ENCODE measurements at regions not wholly inside any gene's neighbourhood (a gene's known extent, or its start where the extent isn't known, plus 50 kb on each side); places are given as distances from the start of the nearest gene placed in this dataset.

GRCh38 chr3:72149645-72150300, 364.8 kb upstream of the PROK2 start:
- no peak for DNase-seq
- Mint-ChIP-seq H3K9me3 (peaks cover 25% of the 10 kb centered on the region), H3K27ac (no peak overlapping the region), H3K4me1 (peaks cover 35% of the 10 kb centered on the region), H3K4me3 (no peak overlapping the region), H3K36me3 (ENCODE audit: low read depth) (no peaks in the 10 kb centered on the region), H3K27me3 (ENCODE audit: low read depth, poor library complexity) (peaks cover 18% of the 10 kb centered on the region)
- TF ChIP-seq CTCF (IDR thresholded peaks at IDR 0.05), result no peak

- no peak for DNase-seq
- Mint-ChIP-seq H3K27ac (no peak overlapping the region), H3K4me1 (peaks cover 37% of the 10 kb centered on the region), H3K27me3 (ENCODE audit: low read depth, poor library complexity) (peaks cover 18% of the 10 kb centered on the region), H3K4me3 (no peak overlapping the region), H3K36me3 (ENCODE audit: low read depth) (no peaks in the 10 kb centered on the region), H3K9me3 (peaks cover 13% of the 10 kb centered on the region)
- TF ChIP-seq CTCF (IDR thresholded peaks at IDR 0.05), result no peak
Measured at GRCh38 chr3:72147600-72147999, 362.7 kb upstream of the PROK2 start.

GRCh38 chr3:72145506-72146380, 360.8 kb upstream of the PROK2 start:
- H3K4me3 Mint-ChIP-seq, result no peak overlapping the region
- peaks cover 20% of the 10 kb centered on the region for H3K4me1 Mint-ChIP-seq
- TF ChIP-seq CTCF (IDR thresholded peaks at IDR 0.05), result no peak
- no peaks in the 10 kb centered on the region for H3K36me3 Mint-ChIP-seq (ENCODE audit: low read depth)
- H3K27ac Mint-ChIP-seq, result no peak overlapping the region
- H3K27me3 Mint-ChIP-seq (ENCODE audit: low read depth, poor library complexity), result peaks cover 12% of the 10 kb centered on the region
- DNase-seq, result peak; percentile 32
- H3K9me3 Mint-ChIP-seq, result peaks cover 11% of the 10 kb centered on the region

GRCh38 chr3:72144773-72145505, 360.0 kb upstream of the PROK2 start:
- H3K4me1 Mint-ChIP-seq, result peaks cover 24% of the 10 kb centered on the region
- peaks cover 14% of the 10 kb centered on the region for H3K27me3 Mint-ChIP-seq (ENCODE audit: low read depth, poor library complexity)
- TF ChIP-seq CTCF (IDR thresholded peaks at IDR 0.05), result no peak
- H3K4me3 Mint-ChIP-seq, result no peak overlapping the region
- no peak overlapping the region for H3K27ac Mint-ChIP-seq
- DNase-seq, result no peak
- H3K36me3 Mint-ChIP-seq (ENCODE audit: low read depth), result no peaks in the 10 kb centered on the region
- H3K9me3 Mint-ChIP-seq, result peaks cover 11% of the 10 kb centered on the region

- Mint-ChIP-seq H3K27me3 (ENCODE audit: low read depth, poor library complexity) (peaks cover 14% of the 10 kb centered on the region), H3K9me3 (peaks cover 11% of the 10 kb centered on the region), H3K4me3 (no peak overlapping the region), H3K27ac (no peak overlapping the region), H3K36me3 (ENCODE audit: low read depth) (no peaks in the 10 kb centered on the region), H3K4me1 (peaks cover 24% of the 10 kb centered on the region)
- DNase-seq, result no peak
- TF ChIP-seq CTCF (IDR thresholded peaks at IDR 0.05), result no peak
Measured at GRCh38 chr3:72143966-72144717, 359.2 kb upstream of the PROK2 start.
